SU-DHL-6 (cell line): ENCODE measurements at regions not wholly inside any gene's neighbourhood (a gene's known extent, or its start where the extent isn't known, plus 50 kb on each side); places are given as distances from the start of the nearest gene placed in this dataset.

Source experiments
- H2AFZ ChIP-seq: fragments of 200-600 bp; sonication (generic); 2 replicates; pipeline ENCODE4 v1.6.1; 2014; ENCODE audit warnings: low read depth, mild to moderate bottlenecking, moderate library complexity, mixed read lengths, antibody characterized with exemption, low read length; ENCODE audit not compliant: severe bottlenecking
- H3F3A ChIP-seq: fragments of 200-600 bp; shearing (Covaris generic); 2 replicates; pipeline ENCODE4 v1.6.0; 2016; ENCODE audit warnings: antibody characterized with exemption, mild to moderate bottlenecking; ENCODE audit not compliant: insufficient read depth
- H3K27ac ChIP-seq: fragments of 200-600 bp; sonication (generic); 2 replicates; pipeline ENCODE4 v1.5.1; 2016; ENCODE audit warnings: low read depth, mild to moderate bottlenecking, low read length, moderate library complexity, mixed read lengths
- H3K27me3 ChIP-seq: fragments of 200-600 bp; sonication (generic), shearing (Covaris generic); 2 replicates; pipeline ENCODE4 v1.6.0; 2014; ENCODE audit warnings: mild to moderate bottlenecking, low read length
- H3K36me3 ChIP-seq: fragments of 200-600 bp; sonication (generic); 2 replicates; pipeline ENCODE4 v1.6.1; 2014; ENCODE audit warnings: mild to moderate bottlenecking, low read length, mixed read lengths
- H3K4me2 ChIP-seq: fragments of 300-600, 200-600 bp; shearing (Covaris generic), sonication (generic); 2 replicates; pipeline ENCODE4 v1.6.0; 2014; ENCODE audit warnings: low read length, low read depth, mild to moderate bottlenecking; ENCODE audit not compliant: poor library complexity, severe bottlenecking
- H3K4me3 ChIP-seq: fragments of 200-600 bp; sonication (generic); 2 replicates; pipeline ENCODE4 v1.5.1; 2014; ENCODE audit warnings: antibody characterized with exemption, low read length, mild to moderate bottlenecking, mixed read lengths; ENCODE audit not compliant: insufficient read depth, poor library complexity, severe bottlenecking
- H3K79me2 ChIP-seq: fragments of 200-600 bp; sonication (generic); 2 replicates; pipeline ENCODE4 v1.6.1; 2014; ENCODE audit warnings: mild to moderate bottlenecking, low read length, moderate library complexity; ENCODE audit not compliant: insufficient read depth
- H3K9ac ChIP-seq: fragments of 200-600 bp; sonication (generic); 2 replicates; pipeline ENCODE4 v1.7.0; 2014; ENCODE audit warnings: mild to moderate bottlenecking, low read length
- H3K9me2 ChIP-seq: fragments of 200-600 bp; sonication (generic); replicated peaks from 2 replicates; pipeline ENCODE4 v1.6.1; 2014; ENCODE audit warnings: low read length; ENCODE audit not compliant: insufficient read depth
- H3K9me3 ChIP-seq: fragments of 200-600 bp; sonication (generic); 2 replicates; pipeline ENCODE4 v1.6.1; 2014; ENCODE audit warnings: low read length, mixed read lengths; ENCODE audit not compliant: insufficient read depth
- H4K20me1 ChIP-seq: fragments of 200-600 bp; sonication (generic); 2 replicates; pipeline ENCODE4 v1.6.1; 2014; ENCODE audit warnings: low read depth, mild to moderate bottlenecking, antibody characterized with exemption, low read length, moderate library complexity, mixed read lengths
- CTCF ChIP-seq: fragments of 200-600 bp; sonication (generic); IDR thresholded peaks from one replicate; pipeline ENCODE4 v1.5.1; 2017; ENCODE audit warnings: antibody characterized with exemption, mild to moderate bottlenecking, low read length, moderate library complexity; ENCODE audit not compliant: insufficient read depth, poor library complexity, severe bottlenecking
- EZH2phosphoT487 ChIP-seq: fragments of 200-600 bp; sonication (generic), shearing (Covaris generic); conservative IDR thresholded peaks from 2 replicates; pipeline ENCODE4 v1.6.1; 2018; ENCODE audit warnings: mild to moderate bottlenecking, antibody characterized with exemption, low read length, moderate library complexity, mixed read lengths

- H2AFZ ChIP-seq: no peak overlapping the region
- no peaks in the 10 kb centered on the region for H3K9me2 ChIP-seq
- TF ChIP-seq EZH2phosphoT487 (no peak), CTCF (no peak)
- no peak overlapping the region for H3K4me2 ChIP-seq
- H3K79me2 ChIP-seq: no peaks in the 10 kb centered on the region
- peaks cover 13% of the 10 kb centered on the region; the same call in 1 of the 2 replicates for H3K9me3 ChIP-seq
- no peaks in the 10 kb centered on the region for H3F3A ChIP-seq
- no peak overlapping the region for H3K27ac ChIP-seq
- H4K20me1 ChIP-seq: no peaks in the 10 kb centered on the region
- no peaks in the 10 kb centered on the region for H3K27me3 ChIP-seq
- no peak overlapping the region for H3K9ac ChIP-seq
- no peaks in the 10 kb centered on the region for H3K36me3 ChIP-seq
- H3K4me3 ChIP-seq: no peak overlapping the region
These were observed 98.9 kb upstream of the PLEKHG7 start for GRCh38 chr12:92603741-92604432.

GRCh38 chr12:92602930-92603623 is 99.7 kb upstream of the PLEKHG7 start:
- Histone ChIP-seq H4K20me1 (no peaks in the 10 kb centered on the region), H3K4me2 (no peak overlapping the region), H3K9ac (no peak overlapping the region), H3K79me2 (no peaks in the 10 kb centered on the region), H3K9me2 (no peaks in the 10 kb centered on the region), H2AFZ (no peak overlapping the region), H3F3A (no peaks in the 10 kb centered on the region), H3K27ac (no peak overlapping the region), H3K36me3 (no peaks in the 10 kb centered on the region), H3K9me3 (peaks cover 13% of the 10 kb centered on the region; the same call in 1 of the 2 replicates), H3K27me3 (no peaks in the 10 kb centered on the region), H3K4me3 (no peak overlapping the region)
- TF ChIP-seq CTCF (no peak), EZH2phosphoT487 (no peak)

GRCh38 chr12:92602476-92602875 is 100.3 kb upstream of the PLEKHG7 start:
- Histone ChIP-seq H2AFZ (no peak overlapping the region), H3K9me3 (peaks cover 13% of the 10 kb centered on the region; the same call in 1 of the 2 replicates), H3K27ac (no peak overlapping the region), H3K27me3 (no peaks in the 10 kb centered on the region), H3K36me3 (no peaks in the 10 kb centered on the region), H3K9me2 (no peaks in the 10 kb centered on the region), H4K20me1 (no peaks in the 10 kb centered on the region), H3K79me2 (no peaks in the 10 kb centered on the region), H3K4me2 (no peak overlapping the region), H3K4me3 (no peak overlapping the region), H3K9ac (no peak overlapping the region), H3F3A (no peaks in the 10 kb centered on the region)
- no peak for TF ChIP-seq EZH2phosphoT487
- no peak for TF ChIP-seq CTCF
